C1 segment of cervical spinal cord (tissue), 14 donors: ENCODE measurements at regions not wholly inside any gene's neighbourhood (a gene's known extent, or its start where the extent isn't known, plus 50 kb on each side); places are given as distances from the start of the nearest gene placed in this dataset.

Source experiments
- DNase-seq, 14 donors: peaks; one replicate each; lab custom pipeline; 2025; lab: John Stamatoyannopoulos, UW

DNA sequence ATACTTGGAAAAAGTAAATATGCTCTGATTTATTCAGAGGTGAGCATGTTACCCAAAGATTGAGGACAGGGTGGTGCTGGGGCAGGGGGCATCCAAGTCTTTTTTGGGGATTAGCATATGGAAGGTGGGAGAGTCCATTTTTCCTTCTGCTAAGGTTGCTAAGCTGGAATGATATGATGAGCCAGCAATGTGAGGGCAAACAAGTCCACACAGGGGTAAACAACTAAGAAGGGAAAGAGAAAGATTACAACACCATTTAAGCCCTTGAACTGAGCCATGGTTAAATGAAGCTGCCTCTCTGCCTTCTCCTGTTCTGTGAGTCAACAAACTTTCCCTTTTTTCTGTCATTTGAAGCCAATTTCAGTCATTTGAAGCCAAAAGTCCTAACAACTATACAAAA, 89.0 kb downstream of the RPL22L1 start:
- DNase-seq = no peak

DNA sequence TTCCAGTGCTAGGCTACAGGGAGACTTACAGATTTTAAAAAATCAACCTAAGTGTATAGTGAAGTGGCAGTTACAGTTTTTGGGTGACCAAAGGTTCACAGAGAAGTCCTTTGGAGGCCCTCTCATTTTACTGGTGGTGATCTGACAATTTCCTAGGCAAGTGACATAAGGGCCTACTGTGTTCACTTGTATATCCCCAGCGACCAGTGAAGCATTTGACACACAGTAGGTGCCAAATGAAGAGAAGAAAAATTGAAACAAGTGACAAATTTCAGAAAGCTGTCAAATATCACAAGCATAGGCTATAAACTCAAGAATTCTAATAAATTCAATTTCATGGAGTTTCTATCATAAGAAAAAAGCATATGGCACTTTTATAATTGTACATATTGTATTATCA, 89.5 kb downstream of the RPL22L1 start:
- DNase-seq = no peak

DNA sequence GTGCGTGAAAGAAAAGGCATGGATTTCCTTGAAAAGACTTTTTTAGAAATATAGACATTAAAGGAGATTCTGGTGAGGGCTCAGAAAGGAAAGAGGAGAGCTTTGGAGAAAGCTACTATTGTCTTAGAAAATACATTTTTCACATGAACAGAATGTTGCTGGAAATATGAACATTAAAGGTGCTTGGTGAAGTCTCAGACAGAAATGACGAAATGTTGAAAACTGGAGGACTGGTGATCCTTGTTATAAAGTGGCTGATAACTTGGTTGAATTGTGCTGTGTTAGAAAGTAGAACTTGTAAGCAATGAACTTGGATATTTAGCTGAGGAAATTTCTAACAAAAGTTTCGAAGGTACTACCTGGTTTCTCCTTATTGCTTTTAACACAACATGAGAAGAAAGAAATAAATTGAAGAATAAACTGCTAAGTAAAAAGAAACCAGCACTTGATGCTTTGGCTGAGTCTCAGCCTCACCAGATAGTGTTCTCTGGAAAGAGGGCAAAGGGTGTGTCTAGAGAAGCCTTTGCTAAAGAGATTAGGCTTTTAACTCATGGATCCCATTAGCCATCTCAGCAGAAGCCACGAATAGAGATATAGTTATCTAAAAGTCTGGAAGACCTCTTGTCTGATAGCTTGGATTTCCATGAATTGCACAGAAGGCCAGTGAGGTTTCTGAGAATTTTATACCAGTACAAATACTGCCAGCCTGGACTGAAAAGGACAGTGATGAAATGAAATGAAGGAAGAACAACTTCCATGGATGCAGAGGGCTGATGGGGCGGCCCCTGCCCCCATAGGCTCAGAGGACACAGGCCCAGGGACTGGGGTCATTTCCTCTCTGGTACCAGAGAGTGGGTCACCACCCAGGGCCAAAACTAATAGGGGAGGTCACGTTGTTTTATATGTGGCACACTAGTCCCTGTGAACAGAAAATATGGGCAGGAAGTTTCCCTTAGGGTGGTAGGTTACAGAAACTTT, 91.5 kb downstream of the RPL22L1 start:
- DNase-seq = no peak

DNA sequence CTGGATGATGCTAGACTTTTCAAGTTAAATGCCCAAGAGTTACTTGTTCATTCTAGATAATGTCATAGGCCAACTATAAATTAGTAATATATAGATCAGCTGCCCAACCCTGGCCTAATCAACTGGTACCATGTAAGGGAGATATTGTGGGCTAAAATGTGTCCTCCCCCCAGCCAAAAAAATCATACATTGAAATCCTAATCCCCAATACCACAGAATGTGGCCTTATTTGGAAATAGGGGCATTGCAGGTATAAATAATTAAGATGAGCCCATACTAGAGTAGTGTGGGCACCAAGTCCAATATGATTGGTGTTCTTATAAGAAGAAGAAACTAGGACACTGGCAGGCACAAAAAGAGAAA, 92.5 kb downstream of the RPL22L1 start:
- no peak for DNase-seq

DNA sequence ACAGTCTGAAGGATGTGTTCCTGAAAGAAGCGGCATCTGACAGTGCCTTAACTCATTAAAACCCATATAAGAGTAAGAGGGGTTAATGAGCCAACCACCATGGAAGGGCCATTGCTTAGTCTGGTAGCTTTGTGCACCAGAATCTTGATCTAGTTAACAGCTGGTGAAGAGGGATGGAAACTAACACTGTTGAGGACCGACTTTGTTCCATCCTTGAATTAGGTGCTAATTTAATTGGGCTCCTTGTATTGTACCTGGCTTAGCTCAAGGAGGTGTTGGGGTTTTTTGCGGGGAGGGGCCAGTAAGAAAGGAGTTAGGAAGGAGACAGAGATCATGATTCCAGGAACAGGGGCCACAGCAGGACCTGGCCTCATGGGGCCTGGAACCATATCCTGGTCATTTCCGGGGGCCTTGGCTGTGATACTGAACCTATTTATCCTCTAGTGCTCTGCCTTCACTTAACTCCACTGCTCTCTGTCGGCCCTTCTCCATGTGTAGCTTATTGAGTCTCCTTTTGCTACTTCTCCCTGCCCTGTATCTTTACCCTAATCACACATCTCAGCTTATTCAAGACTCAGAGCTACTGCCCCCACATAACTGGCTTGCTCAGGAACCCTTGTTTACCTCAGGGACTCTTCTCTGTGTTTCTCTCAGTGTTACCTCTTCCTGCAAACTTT, 93.0 kb downstream of the RPL22L1 start:
- no peak for DNase-seq

DNA sequence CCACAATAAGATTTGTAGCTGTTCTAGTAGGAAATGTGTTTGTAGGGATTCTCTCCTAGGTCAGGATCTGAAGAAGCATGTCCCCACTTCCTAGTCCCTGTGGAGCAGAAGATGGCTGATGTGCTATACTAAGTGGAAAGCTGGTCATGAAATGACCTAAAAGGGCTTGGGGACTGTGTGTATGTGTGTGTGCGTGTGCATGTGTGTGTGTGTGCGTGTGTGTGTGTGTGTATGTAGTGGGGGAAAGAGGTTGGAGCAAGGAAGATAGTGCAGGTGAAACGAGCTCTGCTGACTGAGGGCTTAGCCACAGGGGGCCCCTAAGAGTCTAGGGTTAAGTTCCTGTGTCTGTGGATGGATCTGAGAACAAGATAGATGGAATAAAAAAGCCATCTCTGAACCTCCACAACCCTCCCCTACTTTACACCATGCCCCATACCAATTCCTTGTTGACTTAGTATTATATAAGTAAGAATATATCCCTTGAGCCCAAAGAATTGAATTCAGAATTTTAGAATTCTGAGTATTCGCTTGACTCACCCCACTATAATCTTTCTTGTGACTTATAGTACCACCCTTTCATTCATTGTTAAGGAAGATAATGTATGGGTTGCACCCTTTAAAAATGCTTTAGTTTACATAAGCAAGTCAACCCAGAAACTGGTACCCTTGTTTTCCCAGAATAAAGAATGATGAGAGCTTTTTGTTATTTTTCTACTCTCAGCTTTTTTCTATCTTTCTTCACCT, 96.1 kb downstream of the RPL22L1 start:
- DNase-seq = no peak

DNA sequence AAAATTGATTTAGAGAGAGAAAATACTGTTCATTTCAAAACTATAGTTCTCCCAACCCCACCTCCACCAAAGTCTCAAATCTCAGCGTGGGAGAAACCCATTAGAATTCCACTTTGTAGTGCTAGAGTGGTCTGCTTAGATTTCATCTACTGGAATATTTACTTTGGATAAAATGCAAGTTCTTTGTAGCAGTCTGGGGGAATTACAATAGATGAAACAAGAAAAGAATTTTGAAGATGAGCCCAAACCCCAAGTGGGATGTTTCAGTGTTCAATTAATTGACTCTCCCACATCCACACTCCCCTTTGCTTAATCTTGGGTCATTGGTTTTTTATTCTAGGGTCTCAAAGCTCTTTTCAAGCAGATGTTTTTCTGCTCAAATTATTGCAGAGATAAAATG, 97.8 kb downstream of the RPL22L1 start:
- DNase-seq = no peak

DNA sequence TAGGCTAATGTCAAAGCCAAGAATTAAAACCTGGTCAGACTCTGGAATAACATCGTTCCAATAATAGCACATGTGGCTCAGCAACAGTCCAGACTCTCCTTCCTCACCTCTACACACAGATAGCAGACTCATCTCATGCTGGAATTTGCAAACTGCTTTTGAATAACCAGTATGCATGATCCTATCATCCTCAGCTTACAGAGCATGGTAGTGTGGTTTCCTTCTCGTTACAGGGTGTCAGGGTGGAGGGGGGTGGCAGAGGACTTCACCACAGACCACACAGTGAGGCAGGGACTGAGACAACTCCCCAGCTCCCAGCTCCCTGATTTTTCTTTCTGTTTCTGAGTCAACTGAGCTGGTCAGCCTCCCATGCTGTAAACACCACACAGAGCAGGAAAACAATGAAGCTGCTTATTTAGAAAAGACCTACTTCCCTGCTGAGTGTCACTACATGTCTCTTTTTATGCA, 101.6 kb downstream of the RPL22L1 start:
- peak in 7 of 14 donors; percentile 13 to 78 (median 28) for DNase-seq

DNA sequence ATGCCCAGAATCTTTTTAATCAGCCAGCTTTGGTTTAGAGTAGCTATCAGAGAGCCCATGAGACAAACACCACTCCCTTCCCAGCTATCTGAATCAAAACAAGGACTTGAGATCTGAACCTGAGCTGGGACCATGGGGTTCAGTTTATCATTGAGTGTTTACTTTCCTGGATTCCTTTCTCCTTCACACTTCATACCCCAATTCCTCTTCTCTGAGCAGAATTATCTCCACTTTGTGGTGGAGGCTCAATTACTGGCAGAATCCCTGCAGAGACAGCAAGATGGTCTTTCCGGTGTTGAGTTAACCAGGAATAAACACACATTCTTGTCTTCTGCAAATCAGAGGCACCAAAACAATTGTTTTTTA, 102.4 kb downstream of the RPL22L1 start:
- DNase-seq = no peak

DNA sequence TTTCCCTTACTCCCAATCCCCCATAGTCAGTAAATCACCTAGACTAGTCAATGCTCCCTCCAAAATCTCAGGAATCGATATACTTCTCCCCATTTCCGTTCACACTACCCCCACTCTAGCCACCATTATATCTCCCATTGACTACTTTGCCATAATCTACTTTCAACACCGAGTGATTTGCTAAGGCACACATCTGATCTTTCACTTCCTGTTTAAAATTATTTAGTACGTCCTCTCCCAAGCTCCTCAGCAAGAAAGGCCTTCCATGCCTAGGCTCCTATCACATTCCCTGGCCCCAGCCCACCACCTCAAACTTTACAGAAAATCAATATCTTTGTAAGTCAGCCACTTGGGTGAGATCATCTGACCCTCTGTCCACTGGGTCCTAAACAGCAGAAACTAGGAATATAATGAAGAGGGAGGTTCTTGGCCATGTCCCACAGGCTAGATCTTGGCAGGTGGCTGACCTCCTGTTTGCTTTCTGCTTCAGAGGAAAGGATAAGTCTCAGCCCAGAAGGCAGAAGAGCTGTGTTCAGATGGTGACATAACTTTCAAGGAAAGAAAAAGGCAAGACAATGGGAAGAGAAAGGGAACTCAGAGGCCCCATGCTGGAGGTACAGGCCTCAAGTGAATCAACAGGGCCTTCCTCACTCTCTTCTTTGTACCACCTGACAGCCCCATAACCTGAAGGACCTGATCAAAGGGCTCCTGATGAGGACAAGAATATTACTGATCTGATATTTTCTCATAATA, 103.0 kb downstream of the RPL22L1 start:
- DNase-seq = no peak

DNA sequence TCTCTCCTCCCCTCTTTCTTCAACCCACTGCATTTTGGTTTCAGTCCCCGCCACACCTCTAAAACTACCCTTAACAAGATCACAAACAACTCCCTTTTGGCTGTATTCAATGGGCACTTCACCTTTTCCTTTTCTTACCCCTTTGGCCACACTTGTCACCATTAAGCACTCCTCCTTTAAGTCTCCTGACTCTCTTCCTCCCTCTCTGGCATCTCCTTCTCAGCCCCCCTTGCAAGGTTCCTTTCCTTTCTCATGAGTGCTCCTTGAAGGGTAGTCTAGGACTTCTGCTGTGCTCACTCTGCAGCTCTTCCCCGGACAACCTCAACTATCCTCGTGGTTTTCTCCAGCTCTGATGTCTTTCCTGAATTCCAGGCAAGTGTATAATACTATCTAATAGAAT, 103.7 kb downstream of the RPL22L1 start:
- no peak for DNase-seq

DNA sequence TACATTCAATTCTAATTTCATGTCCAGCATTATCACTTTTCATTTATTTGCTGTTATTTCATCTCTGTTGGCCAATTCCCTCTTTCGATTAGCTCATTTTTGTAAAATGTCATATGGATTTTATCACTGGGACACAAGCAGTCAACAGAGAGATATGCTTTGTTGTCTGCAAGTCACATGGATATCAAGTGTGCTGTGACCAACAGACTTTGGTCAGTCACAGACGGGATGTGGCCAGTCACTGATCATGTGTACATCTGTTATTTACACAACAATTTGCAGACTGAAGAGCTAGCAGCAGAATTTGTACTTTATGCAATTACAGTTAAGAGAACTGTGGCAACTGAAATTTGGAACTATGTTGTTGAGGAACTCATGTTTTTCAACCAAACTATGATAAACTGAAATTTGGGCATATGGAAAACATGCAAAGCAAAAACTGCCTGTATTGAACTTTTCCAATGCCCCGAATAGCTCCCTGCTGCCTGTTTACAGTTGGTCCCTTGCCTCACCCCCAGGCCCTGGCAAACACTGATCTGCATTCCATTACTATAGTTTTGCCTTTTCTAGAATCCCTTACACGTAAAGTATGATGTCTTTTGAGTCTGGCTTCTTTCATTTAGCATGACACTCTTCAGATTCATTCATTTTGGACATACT, 104.4 kb downstream of the RPL22L1 start:
- DNase-seq = no peak

DNA sequence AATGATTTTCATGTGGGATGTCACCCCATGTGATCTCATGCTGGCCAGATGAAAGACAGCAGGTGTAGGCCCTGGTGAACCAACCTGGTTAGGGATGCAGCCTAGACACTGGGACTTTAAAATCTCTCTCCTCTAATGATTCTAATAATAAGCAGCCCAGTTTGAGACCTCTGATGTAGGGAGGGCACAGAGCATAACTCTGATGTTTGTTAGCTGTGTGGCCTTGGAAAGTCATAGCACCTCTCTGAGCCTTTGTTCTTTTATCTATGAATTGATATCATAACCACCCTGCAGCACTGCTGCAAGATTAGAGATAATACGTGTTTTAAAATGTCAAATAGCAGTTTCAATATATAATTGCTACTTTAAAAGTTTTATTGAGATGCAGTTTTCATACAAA, 106.0 kb downstream of the RPL22L1 start:
- no peak for DNase-seq

DNA sequence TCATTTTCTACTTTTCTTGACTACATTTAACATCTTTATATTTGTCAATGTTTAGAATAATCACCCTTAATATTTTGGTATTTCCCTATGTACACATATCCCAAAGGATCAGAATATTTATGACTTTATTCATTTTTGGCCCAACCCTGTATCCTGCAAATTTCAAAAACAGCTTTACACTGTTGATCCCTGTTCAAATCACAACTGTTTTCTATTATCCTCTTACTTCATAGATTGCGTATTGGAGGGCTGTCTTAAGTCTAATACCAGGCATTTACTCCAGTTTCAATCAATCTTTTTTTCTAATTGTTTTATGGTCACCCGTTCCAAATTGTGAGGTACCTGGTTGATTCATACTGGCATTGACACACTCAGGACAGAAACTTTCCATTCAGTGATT, 107.9 kb downstream of the RPL22L1 start:
- no peak for DNase-seq

DNA sequence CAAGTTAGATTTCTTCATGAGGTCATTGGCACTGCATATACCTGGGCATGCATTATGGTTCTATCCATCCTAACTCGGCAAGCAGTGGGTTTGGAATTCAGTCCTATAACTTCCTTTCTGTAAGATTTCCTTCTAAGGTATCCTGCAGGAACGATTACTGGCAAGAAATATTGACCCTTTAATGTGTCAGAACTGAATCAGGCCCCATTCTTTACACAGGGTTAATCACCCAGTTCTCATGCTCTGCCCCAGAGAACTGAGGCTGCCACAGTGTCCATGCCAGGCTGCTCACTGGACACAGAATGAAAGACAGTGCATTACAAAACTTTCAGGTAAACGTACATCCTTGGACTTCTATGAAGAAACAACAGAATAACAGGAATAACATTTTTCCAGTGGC, 108.9 kb downstream of the RPL22L1 start:
- no peak for DNase-seq

DNA sequence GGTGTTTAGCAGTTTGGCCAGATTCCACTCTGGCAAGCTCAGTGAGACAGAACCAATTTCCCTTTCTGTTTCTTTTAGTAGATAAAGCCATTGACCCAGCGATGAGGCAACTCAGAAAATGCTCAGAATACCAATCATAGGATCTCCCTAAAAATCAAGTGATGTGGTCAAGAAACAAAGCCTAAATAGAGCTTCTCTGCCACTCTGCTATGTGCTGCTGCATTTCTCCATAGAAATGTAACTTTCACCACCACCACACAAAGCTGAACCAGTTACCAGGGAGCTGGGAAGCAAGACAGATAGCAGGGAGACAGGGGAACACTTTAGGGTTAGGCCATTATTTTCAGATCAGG, 109.8 kb downstream of the RPL22L1 start:
- DNase-seq = no peak

DNA sequence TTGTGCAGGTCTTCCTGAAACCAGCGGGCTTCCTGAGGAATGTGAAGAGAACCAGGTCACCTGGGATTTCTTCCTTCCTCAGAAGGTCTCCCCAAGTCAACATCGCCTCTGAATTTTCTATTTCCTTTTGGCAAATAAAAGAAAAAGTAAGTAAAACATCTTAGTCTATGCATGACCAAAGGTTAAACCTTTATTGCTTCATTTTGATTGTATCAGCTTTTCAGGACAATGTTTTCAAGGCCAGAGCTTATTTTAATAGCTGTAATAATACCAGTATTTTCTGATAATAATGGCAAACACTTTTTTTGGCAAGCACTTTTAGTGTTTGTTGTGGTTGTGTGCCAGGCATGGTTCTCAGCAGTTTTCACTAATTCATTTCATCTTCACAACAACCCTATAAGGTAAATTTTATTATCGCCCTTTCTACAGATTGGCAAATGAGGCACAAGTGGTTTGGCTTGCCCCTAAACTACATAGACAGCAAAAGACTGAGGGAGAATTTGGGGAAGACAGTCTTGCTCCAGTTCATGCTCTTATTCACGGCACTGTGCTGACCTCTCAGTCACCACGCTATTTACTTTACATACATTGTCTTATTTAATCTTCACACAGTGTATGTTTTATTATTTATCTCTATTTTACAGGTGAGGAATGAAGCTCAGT, 110.4 kb downstream of the RPL22L1 start:
- DNase-seq = no peak

DNA sequence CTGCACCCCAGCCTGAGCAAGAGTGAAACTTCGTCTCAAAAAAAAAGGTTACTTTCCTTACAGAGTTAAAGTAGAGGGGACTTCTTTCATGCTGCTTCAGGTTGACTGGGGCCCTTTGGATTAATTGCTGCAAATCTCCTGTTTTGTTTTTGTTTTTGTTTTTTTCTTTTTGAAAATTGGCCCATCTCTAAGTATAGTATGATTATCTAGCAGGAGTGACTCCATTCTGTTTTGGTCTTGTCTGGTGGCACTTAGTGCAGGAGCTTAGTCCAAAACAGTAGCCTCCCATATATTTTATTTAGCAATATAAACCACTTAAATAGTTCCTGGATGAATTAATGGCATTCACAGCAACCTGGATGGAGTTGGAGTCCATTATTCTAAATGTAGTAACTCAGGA, 113.0 kb downstream of the RPL22L1 start:
- no peak for DNase-seq

DNA sequence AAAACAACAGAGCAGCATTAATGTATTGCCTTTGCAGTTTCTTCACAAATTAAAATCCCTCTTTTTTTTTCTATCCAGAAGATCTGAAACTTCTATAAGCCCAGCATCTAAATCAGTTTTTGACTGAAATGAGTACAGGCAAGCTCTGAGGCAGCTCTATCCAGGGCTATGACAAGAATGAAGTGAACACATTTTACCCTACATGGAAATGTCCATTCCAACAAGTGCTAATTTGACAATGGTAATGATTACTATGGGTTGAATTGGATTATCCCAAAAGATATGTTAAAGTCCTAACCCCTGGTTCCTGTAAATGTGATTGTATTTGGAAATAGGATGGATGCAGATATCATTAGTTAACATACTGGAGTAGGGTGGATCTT, 115.7 kb downstream of the RPL22L1 start:
- no peak for DNase-seq

DNA sequence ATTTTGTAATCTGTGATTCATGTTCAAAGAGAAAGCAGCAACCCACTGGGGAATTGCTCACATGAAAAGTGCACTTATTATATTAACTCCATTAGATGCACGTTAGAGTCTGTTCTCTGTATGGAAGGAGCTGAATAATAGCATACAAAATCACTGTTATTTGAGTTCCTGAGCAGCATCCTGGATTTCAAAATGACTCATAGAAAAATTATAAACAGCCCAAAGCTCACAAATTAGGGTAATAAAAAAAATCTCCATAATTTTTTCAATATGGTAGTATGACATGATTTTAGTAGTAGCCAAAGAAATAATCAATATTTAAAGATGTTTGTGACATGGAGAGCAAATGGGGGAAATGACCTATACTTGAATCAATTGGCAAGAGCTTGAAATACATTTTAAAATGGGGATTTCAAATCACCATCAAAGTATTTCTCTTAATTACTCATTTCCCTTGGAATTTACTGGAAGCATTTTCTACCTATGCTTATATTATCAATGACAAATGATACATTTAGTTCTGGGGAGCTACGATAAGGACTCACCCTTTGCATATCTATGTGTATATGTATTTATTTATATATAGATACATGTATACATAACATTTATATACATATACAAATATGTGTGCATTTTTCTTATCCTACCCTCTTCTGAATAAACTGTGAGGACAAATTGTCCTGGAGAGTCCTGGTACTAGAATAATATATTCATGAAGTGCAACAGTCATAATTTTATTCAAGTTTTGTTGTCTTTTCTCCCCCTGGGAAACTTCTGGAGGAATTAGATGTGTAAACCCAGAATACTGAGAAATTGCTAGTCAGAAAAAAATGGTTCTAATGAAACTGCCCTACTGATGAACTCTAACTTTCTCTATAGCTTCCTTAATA, 116.3 kb downstream of the RPL22L1 start:
- no peak for DNase-seq
